ENCODE measurements at regions not wholly inside any gene's neighbourhood (a gene's known extent, or its start where the extent isn't known, plus 50 kb on each side); places are given as distances from the start of the nearest gene placed in this dataset.

- TF ChIP-seq CTCF (IDR thresholded peaks at IDR 0.05) (no peak), POLR2A (IDR thresholded peaks at IDR 0.05) (no peak)
These were observed 54.1 kb upstream of the TNS3 start for GRCh38 chr7:47636081-47636432.
